Upper lobe of left lung (tissue), 4 donors: ENCODE measurements at regions not wholly inside any gene's neighbourhood (a gene's known extent, or its start where the extent isn't known, plus 50 kb on each side); places are given as distances from the start of the nearest gene placed in this dataset.

Experiments used
- POLR2A ChIP-seq, 4 donors: fragments of 450-650 bp; IDR thresholded peaks; one replicate each; pipeline ENCODE4 v1.5.1; 2016 to 2017; ENCODE audit warnings: antibody characterized with exemption in 4 of 4, mild to moderate bottlenecking in 2 of 4
- TF ChIP-seq, protein P1 (sequence below), 6 experiments: fragments of 450-650 bp in 4 of 6; fragments of 200-600 bp in 2 of 6; sonication (generic) in 2 of 6; IDR thresholded peaks; one replicate each; pipeline ENCODE4 v1.5.1; 2016 to 2019; ENCODE audit warnings: antibody characterized with exemption in 6 of 6

DNA sequence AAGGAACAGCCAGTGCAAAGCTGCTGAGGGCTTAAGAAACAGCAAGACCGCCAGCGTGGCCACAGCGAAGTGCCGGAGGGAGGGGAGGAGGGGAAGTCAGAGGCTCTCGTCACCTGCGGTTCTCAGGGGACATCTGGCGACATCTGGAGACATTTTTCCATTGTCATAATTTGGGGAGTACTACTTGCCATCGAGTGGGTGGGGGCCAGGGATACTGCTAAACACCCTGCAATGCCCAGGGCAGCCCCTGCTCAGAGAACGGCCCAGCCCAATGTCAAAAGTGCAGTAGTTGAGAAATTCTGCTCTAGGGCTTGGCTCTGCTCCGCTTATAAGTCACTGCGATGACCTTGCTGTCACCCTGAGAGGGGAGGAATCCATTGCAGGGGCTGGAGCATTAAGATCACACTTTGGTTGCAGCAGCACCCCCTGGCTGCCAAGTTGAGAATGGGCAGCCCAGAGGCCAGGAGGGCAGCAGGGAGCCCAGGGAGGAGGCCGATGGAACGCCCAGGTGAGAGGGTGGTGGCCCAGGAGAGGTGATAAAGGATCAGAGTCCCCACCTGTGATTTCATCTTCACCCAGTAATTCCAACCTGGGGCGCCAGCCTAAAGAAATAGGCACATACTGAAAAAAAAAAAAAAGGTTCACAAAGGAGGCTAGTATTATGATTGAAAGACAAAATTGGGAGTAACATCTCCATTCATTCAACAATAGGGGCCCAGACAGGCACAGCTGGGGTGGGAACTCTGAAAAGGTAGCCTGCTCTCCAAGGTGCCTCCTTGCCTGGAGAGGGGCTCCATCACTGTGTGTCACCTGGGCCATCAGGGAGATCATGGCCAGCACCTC lies 218.2 kb downstream of the BMP7 start:
- no peak for TF ChIP-seq POLR2A (IDR thresholded peaks at IDR 0.05)
- TF ChIP-seq, protein P1, sequence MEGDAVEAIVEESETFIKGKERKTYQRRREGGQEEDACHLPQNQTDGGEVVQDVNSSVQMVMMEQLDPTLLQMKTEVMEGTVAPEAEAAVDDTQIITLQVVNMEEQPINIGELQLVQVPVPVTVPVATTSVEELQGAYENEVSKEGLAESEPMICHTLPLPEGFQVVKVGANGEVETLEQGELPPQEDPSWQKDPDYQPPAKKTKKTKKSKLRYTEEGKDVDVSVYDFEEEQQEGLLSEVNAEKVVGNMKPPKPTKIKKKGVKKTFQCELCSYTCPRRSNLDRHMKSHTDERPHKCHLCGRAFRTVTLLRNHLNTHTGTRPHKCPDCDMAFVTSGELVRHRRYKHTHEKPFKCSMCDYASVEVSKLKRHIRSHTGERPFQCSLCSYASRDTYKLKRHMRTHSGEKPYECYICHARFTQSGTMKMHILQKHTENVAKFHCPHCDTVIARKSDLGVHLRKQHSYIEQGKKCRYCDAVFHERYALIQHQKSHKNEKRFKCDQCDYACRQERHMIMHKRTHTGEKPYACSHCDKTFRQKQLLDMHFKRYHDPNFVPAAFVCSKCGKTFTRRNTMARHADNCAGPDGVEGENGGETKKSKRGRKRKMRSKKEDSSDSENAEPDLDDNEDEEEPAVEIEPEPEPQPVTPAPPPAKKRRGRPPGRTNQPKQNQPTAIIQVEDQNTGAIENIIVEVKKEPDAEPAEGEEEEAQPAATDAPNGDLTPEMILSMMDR (IDR thresholded peaks at IDR 0.05), result peak in 5 of 6 experiments; percentile 21 to 45 (median 33)
